Liver (tissue), 8 donors: ENCODE measurements at regions not wholly inside any gene's neighbourhood (a gene's known extent, or its start where the extent isn't known, plus 50 kb on each side); places are given as distances from the start of the nearest gene placed in this dataset.

Source experiments
- DNase-seq: peaks from one replicate; pipeline ENCODE4 v3.0.0-alpha.2; 2017; ENCODE audit warnings: low spot score
- H3K27ac ChIP-seq, 2 donors: one replicate each; pipeline ENCODE4 v1.7.0; 2013; ENCODE audit warnings: inconsistent platforms in 2 of 2, low read length in 2 of 2, control low read depth in 1 of 2, low read depth in 1 of 2, mild to moderate bottlenecking in 1 of 2
- H3K27me3 ChIP-seq, 4 donors: one replicate each; pipeline versions ENCODE4 v1.6.1 to v1.7.0; 2013; ENCODE audit warnings: low read length in 3 of 4, inconsistent platforms in 1 of 4, mild to moderate bottlenecking in 1 of 4, moderate library complexity in 1 of 4; ENCODE audit not compliant: control insufficient read depth in 4 of 4, insufficient read depth in 4 of 4
- H3K36me3 ChIP-seq, 4 donors: one replicate each; pipeline versions ENCODE4 v1.6.1 to v1.7.0; 2013; ENCODE audit warnings: low read length in 3 of 4, mild to moderate bottlenecking in 3 of 4, low read depth in 1 of 4, moderate library complexity in 1 of 4; ENCODE audit not compliant: control insufficient read depth in 4 of 4, insufficient read depth in 3 of 4
- H3K4me1 ChIP-seq, 4 donors: one replicate each; pipeline versions ENCODE4 v1.6.1 to v1.7.0; 2013; ENCODE audit warnings: low read length in 3 of 4, mild to moderate bottlenecking in 3 of 4, moderate library complexity in 1 of 4; ENCODE audit not compliant: control insufficient read depth in 4 of 4, insufficient read depth in 4 of 4
- H3K4me3 ChIP-seq, 3 donors: one replicate each; pipeline versions ENCODE4 v1.6.1 to v1.7.0; 2013; ENCODE audit warnings: low read length in 3 of 3, control low read depth in 1 of 3, low read depth in 1 of 3, mild to moderate bottlenecking in 1 of 3
- H3K9ac ChIP-seq, 2 donors: one replicate each; pipeline ENCODE4 v1.7.0; 2013; ENCODE audit warnings: low read length in 2 of 2, mild to moderate bottlenecking in 2 of 2, moderate library complexity in 2 of 2, control low read depth in 1 of 2, low read depth in 1 of 2
- H3K9me3 ChIP-seq, 4 donors: one replicate each; pipeline versions ENCODE4 v1.6.1 to v1.7.0; 2013; ENCODE audit warnings: low read length in 3 of 4; ENCODE audit not compliant: control insufficient read depth in 4 of 4
- EGR1 ChIP-seq, 2 donors: IDR thresholded peaks; 2 replicates each; pipeline ENCODE4 v1.6.1; 2016 to 2018; ENCODE audit warnings: antibody characterized with exemption in 2 of 2, low read depth in 2 of 2
- FOXA1 ChIP-seq: IDR thresholded peaks from 2 replicates; pipeline ENCODE4 v1.6.1; 2016; ENCODE audit warnings: antibody characterized with exemption
- FOXA2 ChIP-seq: IDR thresholded peaks from 2 replicates; pipeline ENCODE4 v1.6.1; 2016; ENCODE audit warnings: antibody characterized with exemption
- GABPA ChIP-seq, 2 donors: IDR thresholded peaks in 1 of 2; conservative IDR thresholded peaks in 1 of 2; 2 replicates each; pipeline ENCODE4 v1.6.1; 2016; ENCODE audit warnings: antibody characterized with exemption in 2 of 2, mild to moderate bottlenecking in 1 of 2, moderate library complexity in 1 of 2
- HNF4A ChIP-seq, 2 donors: conservative IDR thresholded peaks; 2 replicates each; pipeline ENCODE4 v1.6.1; 2016; ENCODE audit warnings: antibody characterized with exemption in 2 of 2, mild to moderate bottlenecking in 2 of 2
- HNF4G ChIP-seq: IDR thresholded peaks from 2 replicates; pipeline ENCODE4 v1.6.1; 2016; ENCODE audit warnings: antibody characterized with exemption
- NR2F2 ChIP-seq: IDR thresholded peaks from 2 replicates; pipeline ENCODE4 v1.6.1; 2016; ENCODE audit warnings: antibody characterized with exemption
- RAD21 ChIP-seq, 2 donors: IDR thresholded peaks; 2 replicates each; pipeline ENCODE4 v1.6.1; 2016; ENCODE audit warnings: antibody characterized with exemption in 2 of 2, mild to moderate bottlenecking in 2 of 2
- RXRA ChIP-seq, 2 donors: IDR thresholded peaks; 2 replicates each; pipeline ENCODE4 v1.6.1; 2017 to 2018; ENCODE audit warnings: antibody characterized with exemption in 2 of 2, mild to moderate bottlenecking in 1 of 2
- SP1 ChIP-seq: IDR thresholded peaks from 2 replicates; pipeline ENCODE4 v1.6.1; 2018; ENCODE audit warnings: antibody characterized with exemption, mild to moderate bottlenecking
- TAF1 ChIP-seq: conservative IDR thresholded peaks from 2 replicates; pipeline ENCODE4 v1.6.1; 2016; ENCODE audit warnings: antibody characterized with exemption, mild to moderate bottlenecking
- YY1 ChIP-seq: IDR thresholded peaks from 2 replicates; pipeline ENCODE4 v1.6.1; 2016; ENCODE audit warnings: antibody characterized with exemption, mild to moderate bottlenecking
- ZBTB33 ChIP-seq: IDR thresholded peaks from 2 replicates; pipeline ENCODE4 v1.6.1; 2016; ENCODE audit warnings: antibody characterized with exemption
- WGBS: extraction: QIAGEN DNeasy Blood & Tissue Kit; methylation state at CpG from one replicate; pipeline ENCODE4 v1.1.7; 2013; 5-methylcytosine and 5-hydroxymethylcytosine counted together
- TF ChIP-seq, protein P1 (sequence below): fragments of 150-350 bp; IDR thresholded peaks from 2 replicates; pipeline ENCODE4 v1.5.1; 2017; ENCODE audit warnings: improper control_type of control experiment, low read depth, low read length; ENCODE audit not compliant: missing input control
- TF ChIP-seq, protein P2 (sequence below): IDR thresholded peaks from 2 replicates; pipeline ENCODE4 v1.6.1; 2016; ENCODE audit warnings: antibody characterized with exemption
- TF ChIP-seq, protein P3 (sequence below): IDR thresholded peaks from 2 replicates; pipeline ENCODE4 v1.6.1; 2016; ENCODE audit warnings: antibody characterized with exemption
- donor health status: healthy.
- donor health status: healthy.
- donor health status: healthy.
- donor health status: healthy.
- donor health status: healthy.

DNA sequence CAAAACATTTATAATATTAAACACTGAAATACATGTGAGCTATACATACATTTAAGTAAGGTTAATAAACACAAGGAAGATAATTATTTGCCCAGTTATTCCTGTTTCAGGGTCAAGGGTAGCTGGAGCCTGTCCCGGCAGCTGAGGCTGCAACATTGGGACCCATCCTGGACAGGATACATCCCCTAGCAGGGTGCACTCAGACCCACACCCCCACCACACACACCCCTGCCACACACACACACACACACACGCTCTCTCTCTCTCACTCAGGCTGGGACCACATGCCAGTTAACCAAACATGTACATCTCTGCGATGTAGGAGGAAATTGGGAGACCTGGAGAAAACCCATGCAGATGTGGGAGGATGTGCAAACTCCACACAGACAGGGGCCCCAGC is 112.6 kb upstream of the TMCC3 start:
- WGBS = 86% methylated on average over 3 of the region's 3 CpGs
- no peak overlapping the region for H3K4me3 ChIP-seq
- H3K4me1 ChIP-seq = no peaks in the 10 kb centered on the region
- no peaks in the 10 kb centered on the region for H3K36me3 ChIP-seq
- TF ChIP-seq, protein P1, sequence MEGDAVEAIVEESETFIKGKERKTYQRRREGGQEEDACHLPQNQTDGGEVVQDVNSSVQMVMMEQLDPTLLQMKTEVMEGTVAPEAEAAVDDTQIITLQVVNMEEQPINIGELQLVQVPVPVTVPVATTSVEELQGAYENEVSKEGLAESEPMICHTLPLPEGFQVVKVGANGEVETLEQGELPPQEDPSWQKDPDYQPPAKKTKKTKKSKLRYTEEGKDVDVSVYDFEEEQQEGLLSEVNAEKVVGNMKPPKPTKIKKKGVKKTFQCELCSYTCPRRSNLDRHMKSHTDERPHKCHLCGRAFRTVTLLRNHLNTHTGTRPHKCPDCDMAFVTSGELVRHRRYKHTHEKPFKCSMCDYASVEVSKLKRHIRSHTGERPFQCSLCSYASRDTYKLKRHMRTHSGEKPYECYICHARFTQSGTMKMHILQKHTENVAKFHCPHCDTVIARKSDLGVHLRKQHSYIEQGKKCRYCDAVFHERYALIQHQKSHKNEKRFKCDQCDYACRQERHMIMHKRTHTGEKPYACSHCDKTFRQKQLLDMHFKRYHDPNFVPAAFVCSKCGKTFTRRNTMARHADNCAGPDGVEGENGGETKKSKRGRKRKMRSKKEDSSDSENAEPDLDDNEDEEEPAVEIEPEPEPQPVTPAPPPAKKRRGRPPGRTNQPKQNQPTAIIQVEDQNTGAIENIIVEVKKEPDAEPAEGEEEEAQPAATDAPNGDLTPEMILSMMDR = no peak
- TF ChIP-seq ZBTB33 (no peak), TAF1 (no peak), YY1 (no peak), RXRA (IDR thresholded peaks at IDR 0.05) (no peak), HNF4A (conservative IDR thresholded peaks at IDR 0.05) (no peak), HNF4G (no peak), GABPA (IDR thresholded peaks at IDR 0.05 in 1 of 2, conservative IDR thresholded peaks at IDR 0.05 in 1 of 2) (no peak), RAD21 (IDR thresholded peaks at IDR 0.05) (no peak), FOXA2 (no peak)
- TF ChIP-seq, protein P2, sequence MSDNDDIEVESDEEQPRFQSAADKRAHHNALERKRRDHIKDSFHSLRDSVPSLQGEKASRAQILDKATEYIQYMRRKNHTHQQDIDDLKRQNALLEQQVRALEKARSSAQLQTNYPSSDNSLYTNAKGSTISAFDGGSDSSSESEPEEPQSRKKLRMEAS = no peak
- TF ChIP-seq, protein P3, sequence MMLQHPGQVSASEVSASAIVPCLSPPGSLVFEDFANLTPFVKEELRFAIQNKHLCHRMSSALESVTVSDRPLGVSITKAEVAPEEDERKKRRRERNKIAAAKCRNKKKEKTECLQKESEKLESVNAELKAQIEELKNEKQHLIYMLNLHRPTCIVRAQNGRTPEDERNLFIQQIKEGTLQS = no peak
- no peak overlapping the region for H3K27ac ChIP-seq
- H3K9me3 ChIP-seq = no peaks in the 10 kb centered on the region
- DNase-seq = no peak
- no peak overlapping the region for H3K9ac ChIP-seq
- no peaks in the 10 kb centered on the region for H3K27me3 ChIP-seq

DNA sequence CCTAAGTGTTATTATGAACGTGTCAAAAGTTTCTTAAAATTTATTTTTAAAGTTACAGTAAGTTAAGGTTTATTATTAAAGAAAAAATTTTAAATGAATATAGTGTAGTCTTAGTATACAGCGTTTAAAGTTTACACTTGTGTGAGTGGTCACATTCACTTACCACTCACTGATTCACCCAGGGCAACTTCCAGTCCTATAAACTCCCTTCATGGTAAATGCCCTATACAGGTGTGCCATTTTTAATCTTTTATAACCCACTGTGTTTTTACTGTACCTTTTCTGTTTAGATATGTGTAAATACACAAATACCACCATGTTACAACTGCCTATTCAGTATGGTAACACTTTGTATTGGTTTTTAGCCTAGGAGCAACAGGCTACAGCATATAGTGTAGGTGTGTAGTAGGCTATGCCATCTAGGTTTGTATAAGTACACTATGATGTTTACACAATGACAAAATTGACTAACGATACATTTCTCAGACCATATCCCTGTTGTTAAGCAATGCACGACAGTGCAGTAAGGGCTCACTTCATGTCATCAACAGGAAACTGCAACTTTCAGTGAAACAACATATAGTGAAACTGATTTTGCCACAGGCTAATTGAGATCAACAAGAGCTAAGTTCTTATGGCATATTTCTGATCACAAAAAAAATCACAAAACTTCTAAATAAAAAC is 112.0 kb upstream of the TMCC3 start:
- no peaks in the 10 kb centered on the region for H3K27me3 ChIP-seq

GRCh38 chr12:94761559-94761958 is 111.2 kb upstream of the TMCC3 start:
- no peak for DNase-seq
- Histone ChIP-seq H3K9ac (no peak overlapping the region), H3K4me1 (no peaks in the 10 kb centered on the region), H3K27me3 (no peaks in the 10 kb centered on the region), H3K4me3 (no peak overlapping the region), H3K36me3 (no peaks in the 10 kb centered on the region), H3K9me3 (no peaks in the 10 kb centered on the region), H3K27ac (no peak overlapping the region)
- TF ChIP-seq TAF1 (no peak), HNF4G (no peak), HNF4A (conservative IDR thresholded peaks at IDR 0.05) (no peak), SP1 (no peak), EGR1 (IDR thresholded peaks at IDR 0.05; ENCODE audit: low read depth in 2 of 2) (no peak), RXRA (IDR thresholded peaks at IDR 0.05) (no peak), ZBTB33 (no peak), FOXA1 (no peak)
- TF ChIP-seq, protein P3 = no peak
- TF ChIP-seq, protein P1 = no peak
- WGBS = 88% methylated on average over 3 of the region's 3 CpGs

More for the DNA sequence above, 112.0 kb upstream of the TMCC3 start:
- Histone ChIP-seq H3K4me3 (no peak overlapping the region), H3K9me3 (no peaks in the 10 kb centered on the region), H3K36me3 (no peaks in the 10 kb centered on the region), H3K4me1 (no peaks in the 10 kb centered on the region), H3K9ac (no peak overlapping the region), H3K27ac (no peak overlapping the region)
- DNase-seq = no peak
- WGBS = 58% methylated on average over 4 of the region's 4 CpGs
- TF ChIP-seq FOXA2 (no peak), HNF4G (no peak), RAD21 (IDR thresholded peaks at IDR 0.05) (no peak), NR2F2 (no peak)
